ENCODE measurements at regions not wholly inside any gene's neighbourhood (a gene's known extent, or its start where the extent isn't known, plus 50 kb on each side); places are given as distances from the start of the nearest gene placed in this dataset.

- no TSS peak for BruUV-seq (replicated peaks)
- 4% methylated on average over 3 of the region's 3 CpGs for WGBS (ENCODE audit: low lambda C conversion rate)
- no peak for ATAC-seq
- no peak for FAIRE-seq
- DNase-seq (ENCODE audit: low spot score): no peak
- H3K27ac ChIP-seq (ENCODE audit: extremely low read length, insufficient read depth, low read length): no peak overlapping the region
- H3K27me3 ChIP-seq (ENCODE audit: control insufficient read depth in 1 of 2, insufficient read depth in 2 of 2, low read length in 2 of 2): no peaks in the 10 kb centered on the region; a peak in 1 of 5 replicates
- ChIA-PET CTCF (ENCODE audit: low intra/inter-chr PET ratio, low total read pairs) (no interaction called here), POLR2A (no interaction called here)
- H3K36me3 ChIP-seq (replicated peaks in 1 of 2; ENCODE audit: control insufficient read depth in 1 of 2, insufficient read depth in 2 of 2, low read length in 2 of 2): no peaks in the 10 kb centered on the region
- H3K9ac ChIP-seq (ENCODE audit: insufficient read depth, low read depth, low read length): no peak overlapping the region
- intact Hi-C loops (cut with micrococcal nuclease; ENCODE audit: unreplicated experiment) (no loop called here), in situ Hi-C loops (cut with HindIII; ENCODE audit: extremely low pct_ligation_motif_present, low pct_unique_long_range_greater_than_20kb) (no loop called here)
- H2AFZ ChIP-seq (ENCODE audit: low read length): no peak overlapping the region
- TF ChIP-seq CREB1 (IDR thresholded peaks at IDR 0.05) (peak; percentile 28; the same call in 1 of the 2 replicates), CREB1 (CRISPR knock-in tag; IDR thresholded peaks at IDR 0.05) (no peak), ATF7 (IDR thresholded peaks at IDR 0.05) (peak; percentile 27; the same call in 1 of the 2 replicates), ATF7 (CRISPR knock-in tag; IDR thresholded peaks at IDR 0.05) (no peak), NFE2L2 (IDR thresholded peaks at IDR 0.05; ENCODE audit: low read length) (no peak)
- no peaks in the 10 kb centered on the region for H3K9me3 ChIP-seq (ENCODE audit: low read length)
- H3K4me1 ChIP-seq (ENCODE audit: insufficient read depth, low read length): no peaks in the 10 kb centered on the region
- no peak overlapping the region for H3K4me2 ChIP-seq (ENCODE audit: low read depth, low read length)
- no peak overlapping the region for H3K4me3 ChIP-seq (replicated peaks in 1 of 3; ENCODE audit: insufficient read depth in 1 of 3, low read depth in 2 of 3, low read length in 3 of 3)
- H3K79me2 ChIP-seq (ENCODE audit: insufficient read depth, low read length): no peaks in the 10 kb centered on the region
- no peaks in the 10 kb centered on the region for H4K20me1 ChIP-seq (ENCODE audit: insufficient read depth, low read length)
Measured at GRCh38 chr5:68748101-68748500, 345.7 kb upstream of the SLC30A5 start.

GRCh38 chr5:68749077-68749476, 344.7 kb upstream of the SLC30A5 start:
- in situ Hi-C loops (cut with HindIII; ENCODE audit: extremely low pct_ligation_motif_present, low pct_unique_long_range_greater_than_20kb) (no loop called here), intact Hi-C loops (cut with micrococcal nuclease; ENCODE audit: unreplicated experiment) (no loop called here)
- H4K20me1 ChIP-seq (ENCODE audit: insufficient read depth, low read length): no peaks in the 10 kb centered on the region
- no peak for FAIRE-seq
- ChIA-PET CTCF (ENCODE audit: low intra/inter-chr PET ratio, low total read pairs) (no interaction called here), POLR2A (no interaction called here)
- H3K4me3 ChIP-seq (replicated peaks in 1 of 3; ENCODE audit: insufficient read depth in 1 of 3, low read depth in 2 of 3, low read length in 3 of 3): no peak overlapping the region
- H3K9me3 ChIP-seq (ENCODE audit: low read length): no peaks in the 10 kb centered on the region
- no peaks in the 10 kb centered on the region; a peak in 1 of 5 replicates for H3K27me3 ChIP-seq (ENCODE audit: control insufficient read depth in 1 of 2, insufficient read depth in 2 of 2, low read length in 2 of 2)
- no peak for ATAC-seq
- H3K4me1 ChIP-seq (ENCODE audit: insufficient read depth, low read length): no peaks in the 10 kb centered on the region
- TF ChIP-seq SNRNP70 (IDR thresholded peaks at IDR 0.05; ENCODE audit: low read depth, low read length) (no peak), ZNF124 (CRISPR knock-in tag; IDR thresholded peaks at IDR 0.05) (no peak), ZBTB42 (CRISPR knock-in tag; IDR thresholded peaks at IDR 0.05) (no peak), PITX1 (CRISPR knock-in tag; IDR thresholded peaks at IDR 0.05) (no peak), TBL1XR1 (IDR thresholded peaks at IDR 0.05; ENCODE audit: borderline replicate concordance, low read length, partially characterized antibody) (no peak), ETV5 (CRISPR knock-in tag; IDR thresholded peaks at IDR 0.05; ENCODE audit: borderline replicate concordance) (no peak)
- H3K79me2 ChIP-seq (ENCODE audit: insufficient read depth, low read length): no peaks in the 10 kb centered on the region
- no peak overlapping the region for H3K9ac ChIP-seq (ENCODE audit: insufficient read depth, low read depth, low read length)
- H3K36me3 ChIP-seq (replicated peaks in 1 of 2; ENCODE audit: control insufficient read depth in 1 of 2, insufficient read depth in 2 of 2, low read length in 2 of 2): no peaks in the 10 kb centered on the region
- no TSS peak for BruUV-seq (replicated peaks)
- no peak overlapping the region for H3K27ac ChIP-seq (ENCODE audit: extremely low read length, insufficient read depth, low read length)
- no peak overlapping the region for H3K4me2 ChIP-seq (ENCODE audit: low read depth, low read length)
- DNase-seq (ENCODE audit: low spot score): no peak
- WGBS (ENCODE audit: low lambda C conversion rate): 0% methylated on average over 2 of the region's 2 CpGs
- no peak overlapping the region for H2AFZ ChIP-seq (ENCODE audit: low read length)

All from HepG2 (cell line).